IPS-NIHi7 (cell line): ENCODE measurements at regions not wholly inside any gene's neighbourhood (a gene's known extent, or its start where the extent isn't known, plus 50 kb on each side); places are given as distances from the start of the nearest gene placed in this dataset.
"Not testable (repeated sequence)": the region's sequence is repeated elsewhere in the genome, so short reads cannot be mapped to it uniquely, and the experiment has no call there.

Experiments used
- DNase-seq: peaks from one replicate; pipeline ENCODE4 v3.0.0; 2012; ENCODE audit warnings: mixed read lengths; ENCODE audit errors: extremely low spot score

DNA sequence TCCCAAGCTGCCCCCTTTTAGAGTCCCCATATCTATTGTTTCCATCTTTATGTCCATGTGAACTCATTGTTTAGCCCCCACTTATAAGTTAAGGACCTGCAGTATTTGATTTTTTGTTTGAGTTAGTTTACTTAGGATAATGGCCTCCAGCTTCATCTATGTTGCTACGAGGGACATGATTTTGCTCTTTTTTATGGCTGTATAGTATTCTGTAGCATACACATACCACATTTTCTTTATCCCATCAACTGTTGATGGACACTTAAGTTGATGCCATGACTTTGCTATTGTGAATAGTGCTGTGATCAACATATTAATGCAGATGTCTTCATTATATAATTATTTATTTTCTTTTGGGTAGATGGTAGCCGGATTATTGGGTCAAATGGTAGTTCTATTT, 576.9 kb downstream of the ANKRD7 start:
- no peak for DNase-seq

DNA sequence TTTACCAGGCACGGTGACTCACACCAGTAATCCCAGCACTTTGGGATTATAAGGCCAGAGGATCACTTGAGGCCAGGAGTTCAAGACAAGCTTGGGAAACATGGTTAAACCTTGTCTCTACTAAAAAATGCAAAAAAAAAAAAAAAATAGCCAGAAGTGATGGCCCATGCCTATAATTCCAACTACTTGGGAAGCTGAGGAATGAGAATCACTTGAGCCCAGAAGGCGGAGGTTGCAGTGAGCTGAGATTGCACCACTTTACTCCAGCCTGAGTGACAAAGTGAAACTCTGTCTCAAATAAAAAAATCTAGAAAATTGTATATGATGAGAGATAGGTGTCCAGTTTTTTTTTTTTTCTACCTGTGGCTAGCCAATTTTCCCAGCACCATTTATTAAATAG, 578.2 kb downstream of the ANKRD7 start:
- no peak for DNase-seq

- DNase-seq, result no peak
Measured at GRCh38 chr7:118826246-118826645, 601.7 kb downstream of the ANKRD7 start.

DNA sequence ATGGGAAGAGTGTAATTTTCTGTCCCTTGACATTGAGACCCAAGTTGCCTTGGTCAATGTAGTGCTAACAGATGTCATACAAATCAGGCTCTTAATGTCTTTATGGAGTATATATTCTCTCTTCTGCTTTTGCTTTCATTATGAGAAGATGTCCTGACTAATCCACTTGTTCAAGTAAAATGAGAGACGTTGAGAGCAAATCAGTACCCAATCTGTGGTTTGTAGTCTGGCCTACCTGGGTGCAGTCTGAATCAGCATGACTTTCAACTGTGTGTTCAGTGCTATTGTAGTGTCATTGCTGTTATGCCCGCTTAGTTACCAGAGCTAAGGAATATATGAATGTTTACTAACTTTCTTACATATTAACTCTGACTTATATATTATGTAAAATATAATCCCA, 612.4 kb downstream of the ANKRD7 start:
- DNase-seq, result no peak

GRCh38 chr7:118839515-118839914, 615.0 kb downstream of the ANKRD7 start:
- DNase-seq, result no peak

DNA sequence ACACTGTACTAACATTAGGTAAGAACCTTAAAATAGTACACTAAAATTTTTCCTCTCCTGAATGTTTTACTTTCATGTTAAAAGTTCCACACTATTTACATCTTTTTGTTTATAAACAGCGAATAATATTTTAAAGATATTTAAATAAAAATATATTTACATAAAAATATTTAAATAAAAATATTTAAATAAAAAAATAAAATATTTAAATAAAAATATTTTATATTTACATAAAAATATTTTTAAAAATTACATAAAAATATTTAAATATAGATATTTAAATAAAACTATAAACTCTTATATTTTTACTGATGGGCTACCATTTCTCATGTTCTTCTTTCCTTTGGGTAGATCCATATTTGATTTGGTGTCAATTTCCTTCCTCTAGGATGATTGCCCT, 619.0 kb downstream of the ANKRD7 start:
- DNase-seq, result no peak

GRCh38 chr7:118844748-118845147, 620.2 kb downstream of the ANKRD7 start:
- DNase-seq, result no peak

DNA sequence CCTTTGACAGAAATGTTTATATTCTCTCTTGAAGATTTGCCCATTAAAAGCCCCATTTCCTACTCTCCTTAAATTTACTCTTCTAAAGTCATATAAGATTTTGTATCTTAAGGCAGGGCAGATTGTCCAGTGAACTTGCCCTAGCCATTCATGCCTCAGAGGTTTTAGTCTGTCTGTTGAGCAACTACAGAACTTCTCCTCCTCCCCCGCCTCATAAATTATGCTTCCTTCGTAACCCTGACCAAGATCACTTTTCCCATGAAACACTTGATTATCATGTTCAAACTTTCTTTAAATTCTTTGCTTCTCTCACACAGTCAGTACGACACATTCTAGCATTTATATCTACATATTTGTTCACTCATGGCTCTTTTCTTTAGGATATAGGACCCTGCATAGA, 621.3 kb downstream of the ANKRD7 start:
- DNase-seq, result no peak

- DNase-seq, result no peak
Measured at GRCh38 chr7:118846977-118847376, 622.5 kb downstream of the ANKRD7 start.

GRCh38 chr7:118855290-118855689, 630.8 kb downstream of the ANKRD7 start:
- DNase-seq, result no peak

DNA sequence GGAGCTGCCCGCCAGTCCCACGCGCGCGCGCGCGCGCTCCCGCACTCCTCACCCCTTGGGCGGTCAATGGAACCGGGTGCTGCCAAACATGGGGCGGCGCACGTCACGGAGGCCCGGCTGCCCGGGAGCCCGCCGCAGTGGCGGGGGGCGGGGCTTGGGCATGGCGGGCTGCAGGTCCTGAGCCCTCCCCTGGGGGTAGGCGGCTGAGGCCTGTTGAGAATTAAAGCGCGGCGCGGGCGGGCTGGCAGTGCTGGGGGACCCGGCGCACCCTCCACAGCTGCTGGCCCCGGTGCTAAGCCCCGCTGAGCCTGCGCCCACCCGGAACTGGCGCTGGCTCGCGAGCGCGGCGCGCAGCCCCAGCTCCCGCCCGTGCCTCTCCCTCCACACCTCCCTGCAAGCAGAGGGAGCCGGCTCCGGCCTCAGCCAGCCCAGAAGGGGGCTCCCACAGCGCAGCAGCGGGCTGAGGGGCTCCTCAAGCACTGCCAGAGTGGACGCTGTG, 634.2 kb downstream of the ANKRD7 start:
- DNase-seq, result peak; percentile 12

GRCh38 chr7:118861581-118861980, 637.1 kb downstream of the ANKRD7 start:
- no peak for DNase-seq

- DNase-seq, result no peak
Measured at GRCh38 chr7:118862740-118863139, 638.2 kb downstream of the ANKRD7 start.

- DNase-seq, result no peak
Measured at GRCh38 chr7:118863966-118864365, 639.5 kb downstream of the ANKRD7 start.

- DNase-seq, result no peak
Measured at GRCh38 chr7:118867860-118868259, 643.4 kb downstream of the ANKRD7 start.

- not testable (repeated sequence) for DNase-seq
Measured at GRCh38 chr7:118869141-118869540, 644.6 kb downstream of the ANKRD7 start.

- DNase-seq, result no peak
Measured at GRCh38 chr7:118870187-118870586, 645.7 kb downstream of the ANKRD7 start.

- no peak for DNase-seq
Measured at GRCh38 chr7:118872568-118872967, 648.1 kb downstream of the ANKRD7 start.

- no peak for DNase-seq
Measured at GRCh38 chr7:118877187-118877586, 652.7 kb downstream of the ANKRD7 start.

DNA sequence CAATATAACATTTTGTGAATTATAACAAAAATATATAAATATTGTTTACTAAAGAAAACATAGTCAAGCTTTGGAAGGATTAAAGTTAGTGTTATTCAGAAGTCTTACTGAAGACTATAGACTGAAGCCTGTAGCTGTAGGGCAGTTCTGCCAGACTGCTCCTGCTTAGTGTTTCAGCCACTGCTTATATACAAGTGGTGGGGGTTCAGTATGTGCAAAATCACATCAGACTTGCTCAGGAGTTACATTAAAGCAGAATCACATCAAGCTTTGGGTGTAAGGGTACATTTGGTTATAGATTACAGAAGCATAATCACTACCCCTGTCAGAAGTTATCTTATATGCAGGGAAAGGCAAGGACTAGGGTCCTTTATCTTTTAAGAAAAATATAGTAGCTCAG, 653.8 kb downstream of the ANKRD7 start:
- no peak for DNase-seq

DNA sequence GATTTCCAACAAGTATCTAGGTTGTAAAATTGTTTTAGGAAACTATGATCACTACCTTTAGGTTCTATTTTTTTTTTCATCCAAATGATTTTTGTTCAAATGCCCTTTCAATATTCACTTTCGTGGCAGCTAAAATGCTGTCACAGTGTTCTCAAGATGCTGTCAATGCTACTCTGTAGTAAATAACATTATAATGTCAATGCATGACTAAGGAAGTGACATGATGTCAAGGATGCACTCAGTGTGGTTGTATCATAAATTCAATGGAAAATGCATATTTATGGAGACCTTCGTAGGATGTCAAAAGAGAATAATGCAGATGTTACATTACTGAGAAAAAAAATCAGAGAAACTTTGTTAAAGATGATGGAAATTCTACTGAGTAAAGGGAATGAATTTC, 673.8 kb downstream of the ANKRD7 start:
- no peak for DNase-seq

GRCh38 chr7:118902600-118902999, 678.1 kb downstream of the ANKRD7 start:
- no peak for DNase-seq

DNA sequence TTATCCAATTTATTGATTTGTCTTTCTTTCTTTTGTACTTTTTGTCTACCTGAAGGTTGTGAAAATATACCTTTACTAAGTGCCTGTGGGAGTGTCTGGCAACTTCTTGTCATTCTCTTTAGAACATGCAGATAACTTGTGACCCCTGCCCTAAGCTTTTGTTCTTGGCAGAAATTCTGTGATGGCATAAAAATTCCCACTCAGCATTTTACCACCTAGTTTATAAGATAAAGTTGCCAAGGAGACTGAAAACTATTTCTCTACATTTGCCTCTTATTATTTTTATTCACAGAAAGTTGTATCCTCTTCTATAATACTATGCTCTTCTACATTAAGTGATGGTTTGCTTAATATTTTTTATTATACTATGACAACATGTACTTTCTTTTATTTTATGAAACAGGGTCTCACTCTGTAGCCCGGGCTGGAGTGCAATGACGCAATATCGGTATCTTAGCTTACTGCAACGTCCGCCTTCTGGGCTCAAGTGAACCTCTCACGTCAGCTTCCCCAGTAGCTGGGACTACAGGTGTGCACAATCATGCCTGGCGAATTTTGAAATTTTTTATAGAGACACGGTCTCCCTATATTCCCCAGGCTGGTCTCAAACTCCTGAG, 683.5 kb downstream of the ANKRD7 start:
- DNase-seq, result no peak

GRCh38 chr7:118916120-118916519, 691.6 kb downstream of the ANKRD7 start:
- DNase-seq, result not testable (repeated sequence)
